Heart left ventricle (tissue), 16 donors: ENCODE measurements at regions not wholly inside any gene's neighbourhood (a gene's known extent, or its start where the extent isn't known, plus 50 kb on each side); places are given as distances from the start of the nearest gene placed in this dataset.

Experiments used
- ATAC-seq, 4 donors: fragments of 200-7000 bp; cut with Tn5 transposase; one replicate each; pipeline ENCODE4 v1.9.1; 2020 to 2022; ENCODE audit warnings: moderate library complexity in 4 of 4, mild to moderate bottlenecking in 3 of 4, moderate number of reproducible peaks in 1 of 4
- DNase-seq, 5 donors: peaks; one replicate each; pipeline ENCODE4 v3.0.0-alpha.2; 2020
- H3K27ac ChIP-seq, 12 donors: fragments of 200-600 bp; sonication (generic) in 4 of 12; one replicate each; pipeline versions ENCODE4 v1.5.0 to v1.8.0; 2016 to 2022; ENCODE audit warnings: mild to moderate bottlenecking in 2 of 12
- H3K27me3 ChIP-seq, 9 donors: fragments of 200-600 bp; sonication (generic) in 2 of 9; one replicate each; pipeline versions ENCODE4 v1.5.1 to v1.8.0; 2016 to 2022; ENCODE audit warnings: mild to moderate bottlenecking in 3 of 9
- H3K36me3 ChIP-seq, 9 donors: fragments of 200-600 bp; sonication (generic) in 2 of 9; one replicate each; pipeline versions ENCODE4 v1.5.0 to v1.8.0; 2018 to 2022; ENCODE audit warnings: mild to moderate bottlenecking in 2 of 9
- H3K4me1 ChIP-seq, 12 donors: fragments of 200-600 bp; sonication (generic) in 4 of 12; one replicate each; pipeline versions ENCODE4 v1.5.0 to v1.8.0; 2016 to 2022; ENCODE audit warnings: mild to moderate bottlenecking in 3 of 12
- H3K4me3 ChIP-seq, 12 donors: fragments of 200-600 bp; sonication (generic) in 4 of 12; one replicate each; pipeline versions ENCODE4 v1.5.0 to v1.8.0; 2017 to 2022; ENCODE audit warnings: mild to moderate bottlenecking in 9 of 12, moderate library complexity in 4 of 12
- H3K9me3 ChIP-seq, 12 donors: fragments of 200-600 bp; sonication (generic) in 4 of 12; one replicate each; pipeline versions ENCODE4 v1.5.0 to v1.8.0; 2016 to 2022; ENCODE audit warnings: mild to moderate bottlenecking in 1 of 12
- CTCF ChIP-seq, 12 donors: fragments of 200-600 bp; sonication (generic) in 4 of 12; IDR thresholded peaks; one replicate each; pipeline versions ENCODE4 v1.5.0 to v1.8.0; 2018 to 2022; ENCODE audit warnings: antibody characterized with exemption in 12 of 12, mild to moderate bottlenecking in 5 of 12
- POLR2A ChIP-seq, 2 donors: fragments of 450-650 bp; IDR thresholded peaks; one replicate each; pipeline ENCODE4 v1.6.1; 2017; ENCODE audit warnings: antibody characterized with exemption in 2 of 2, mild to moderate bottlenecking in 2 of 2, moderate library complexity in 2 of 2
- WGBS, 4 donors: extraction: QIAGEN DNeasy Blood & Tissue Kit in 2 of 4; methylation state at CpG; one replicate each; pipeline versions ENCODE4 v1.1.5 to v1.1.7; 2013 to 2018; 5-methylcytosine and 5-hydroxymethylcytosine counted together
- intact Hi-C, 10 donors: fragments of 100-400 bp; cut with DNase I; formaldehyde crosslinking; loops; one replicate each; pipeline versions ENCODE4 v1.11.1 to v1.14.2; 2022
- donor health status: ischemic (EF 13 %, LVEDD 7.1; RV severe dilation, severe dysfunction).
- donor health status: healthy with polysubstance abuse.
- donor health status: DM: no; HTN: yes; CAD: no.
- donor health status: DM: no; HTN: no; CAD: no.
- donor health status: ischemic (EF 25% LVEDD 6.9; RV normal size, moderate dysfunction).
- donor health status: ischemic (EF 25% LVEDD 5.7; RV mildly dilated, moderate dysfunction).
- donor health status: healthy.
- donor health status: DM: yes; HTN: yes; CAD: no.
- donor health status: ischemic (EF 35%, LVEDD 5.7; RV mildly dilated, moderate dysfunction).
- donor health status: nonischemic (EF 11% LVEDD 7.7; RV severe dilation, severe dysfunction).
- donor health status: DM: yes; HTN: yes; CAD: no.
- donor health status: PGD.
- donor health status: ischemic (EF 29% LVEDD 5.4; RV normal size, mild dysfunction).
- donor health status: nonischemic (EF 23%, LVEDD 6.1; RV moderate dilation, normal function).

GRCh38 chr6:74762841-74763240, 443.0 kb downstream of the COL12A1 start:
- no peak for ATAC-seq
- Histone ChIP-seq H3K36me3 (no peaks in the 10 kb centered on the region), H3K27ac (no peak overlapping the region), H3K27me3 (no peaks in the 10 kb centered on the region), H3K9me3 (no peaks in the 10 kb centered on the region), H3K4me1 (peaks cover 0 to 2% (median 0%) of the 10 kb centered on the region in 12 donors), H3K4me3 (no peak overlapping the region)
- TF ChIP-seq CTCF (IDR thresholded peaks at IDR 0.05) (no peak), POLR2A (IDR thresholded peaks at IDR 0.05) (no peak)
- WGBS, 4 donors: 36 to 42% (median 40%) methylated on average over 2 of the region's 2 CpGs
- no peak for DNase-seq
- intact Hi-C loops: no loop called here

- intact Hi-C loops: loop anchor here in 2 of 10 donors (10.0 kb wide), 1 partner anchor 447 kb away; the partner anchor contains the start of gene COL12A1 (in 2 of the 2)
- Histone ChIP-seq H3K36me3 (no peaks in the 10 kb centered on the region), H3K27ac (no peak overlapping the region), H3K27me3 (no peaks in the 10 kb centered on the region), H3K4me1 (no peaks in the 10 kb centered on the region), H3K4me3 (no peak overlapping the region), H3K9me3 (no peaks in the 10 kb centered on the region)
- ATAC-seq (no peak), DNase-seq (no peak)
- TF ChIP-seq POLR2A (IDR thresholded peaks at IDR 0.05) (no peak), CTCF (IDR thresholded peaks at IDR 0.05) (no peak)
- 77 to 90% (median 86%) methylated on average over 1 of the region's 1 CpG for WGBS, 4 donors
These were observed 448.0 kb downstream of the COL12A1 start for GRCh38 chr6:74757813-74758212.

- intact Hi-C loops: loop anchor here in 2 of 10 donors (10.0 kb wide), 1 partner anchor 448 kb away; the partner anchor contains the start of gene COL12A1 (in 2 of the 2)
- DNase-seq (no peak), ATAC-seq (no peak)
- TF ChIP-seq CTCF (IDR thresholded peaks at IDR 0.05) (no peak), POLR2A (IDR thresholded peaks at IDR 0.05) (no peak)
- no peaks in the 10 kb centered on the region for H3K36me3 ChIP-seq
- H3K27ac ChIP-seq: no peak overlapping the region
- no peak overlapping the region for H3K4me3 ChIP-seq
- H3K9me3 ChIP-seq: no peaks in the 10 kb centered on the region
- no peaks in the 10 kb centered on the region for H3K27me3 ChIP-seq
- whole genome bisulfite sequencing, 4 donors: 84 to 94% (median 91%) methylated on average over 2 of the region's 2 CpGs
- no peaks in the 10 kb centered on the region for H3K4me1 ChIP-seq
These were observed 448.9 kb downstream of the COL12A1 start for GRCh38 chr6:74756923-74757322.

- Histone ChIP-seq H3K27ac (no peak overlapping the region), H3K36me3 (no peaks in the 10 kb centered on the region), H3K4me1 (no peaks in the 10 kb centered on the region), H3K4me3 (no peak overlapping the region), H3K27me3 (no peaks in the 10 kb centered on the region), H3K9me3 (no peaks in the 10 kb centered on the region)
- intact Hi-C loops: loop anchor here in 2 of 10 donors (10.0 kb wide), 1 partner anchor 449 kb away; the partner anchor contains the start of gene COL12A1 (in 2 of the 2)
- DNase-seq: no peak
- WGBS, 4 donors: 58 to 62% (median 60%) methylated on average over 2 of the region's 2 CpGs
- no peak for ATAC-seq
- no peak for TF ChIP-seq CTCF (IDR thresholded peaks at IDR 0.05)
- no peak for TF ChIP-seq POLR2A (IDR thresholded peaks at IDR 0.05)
These were observed 450.1 kb downstream of the COL12A1 start for GRCh38 chr6:74755778-74756177.
